Common myeloid progenitor, CD34-positive (primary cell): ENCODE measurements at regions not wholly inside any gene's neighbourhood (a gene's known extent, or its start where the extent isn't known, plus 50 kb on each side); places are given as distances from the start of the nearest gene placed in this dataset.

Source experiments
- CTCF ChIA-PET: fragments of 350-600 bp; sonication (Branson Sonifier 250); formaldehyde crosslinking; loops from one replicate; lab custom pipeline; 2021; ENCODE audit warnings: antibody characterized with exemption; lab: Charles Lee
- POLR2A ChIA-PET: fragments of 350-600 bp; sonication (Branson Sonifier 250); formaldehyde crosslinking; loops from one replicate; lab custom pipeline; 2021; ENCODE audit warnings: antibody characterized with exemption; lab: Charles Lee
- DNase-seq, 3 donors: peaks; one replicate each; pipeline versions ENCODE4 v3.0.0 to v3.0.0-alpha.2; 2013
- H3K27ac ChIP-seq, 2 experiments: 1 replicate in 1 of 2; 2 replicates in 1 of 2; pipeline ENCODE4 v1.7.0; 2013; ENCODE audit warnings: inconsistent platforms in 2 of 2, low read length in 2 of 2, mild to moderate bottlenecking in 2 of 2, low read depth in 1 of 2, moderate library complexity in 1 of 2; ENCODE audit not compliant: severe bottlenecking in 2 of 2, insufficient read depth in 1 of 2, poor library complexity in 1 of 2
- H3K27me3 ChIP-seq, 5 experiments: replicated peaks in 2 of 5; 1 replicate in 3 of 5; 2 replicates in 2 of 5; pipeline versions ENCODE4 v1.6.1 to v1.7.0; 2013; ENCODE audit warnings: low read length in 4 of 5, mild to moderate bottlenecking in 2 of 5, moderate library complexity in 2 of 5, inconsistent platforms in 1 of 5; ENCODE audit not compliant: insufficient read depth in 5 of 5, control insufficient read depth in 4 of 5
- H3K36me3 ChIP-seq, 4 experiments: 1 replicate in 2 of 4; 2 replicates in 2 of 4; pipeline versions ENCODE4 v1.6.1 to v1.7.0; 2013; ENCODE audit warnings: low read length in 3 of 4, control low read depth in 1 of 4, mild to moderate bottlenecking in 1 of 4; ENCODE audit not compliant: control insufficient read depth in 4 of 4, insufficient read depth in 4 of 4
- H3K4me1 ChIP-seq, 4 experiments: 1 replicate in 3 of 4; 2 replicates in 1 of 4; pipeline versions ENCODE4 v1.6.1 to v1.7.1; 2013; ENCODE audit warnings: low read length in 3 of 4, mild to moderate bottlenecking in 3 of 4, control low read depth in 1 of 4, inconsistent platforms in 1 of 4, moderate library complexity in 1 of 4; ENCODE audit not compliant: control insufficient read depth in 4 of 4, insufficient read depth in 4 of 4; ENCODE audit errors: control extremely low read depth in 1 of 4
- H3K4me3 ChIP-seq, 7 experiments: 1 replicate in 4 of 7; 2 replicates in 3 of 7; pipeline versions ENCODE4 v1.5.1 to v1.7.0; 2013; ENCODE audit warnings: mild to moderate bottlenecking in 7 of 7, low read length in 6 of 7, moderate library complexity in 6 of 7, inconsistent platforms in 2 of 7, low read depth in 2 of 7, control low read depth in 1 of 7; ENCODE audit not compliant: insufficient read depth in 4 of 7, control insufficient read depth in 1 of 7; ENCODE audit errors: extremely low read depth in 1 of 7
- H3K9me3 ChIP-seq, 5 experiments: 1 replicate in 4 of 5; 2 replicates in 1 of 5; pipeline versions ENCODE4 v1.6.1 to v1.7.1; 2013; ENCODE audit warnings: low read length in 4 of 5, mild to moderate bottlenecking in 2 of 5, inconsistent platforms in 1 of 5, low read depth in 1 of 5, moderate library complexity in 1 of 5; ENCODE audit not compliant: control insufficient read depth in 4 of 5, insufficient read depth in 2 of 5; ENCODE audit errors: control extremely low read depth in 1 of 5
- WGBS: methylation state at CpG from one replicate; pipeline ENCODE4 v1.1.5; 2013; ENCODE audit not compliant: insufficient coverage; 5-methylcytosine and 5-hydroxymethylcytosine counted together

- Histone ChIP-seq H3K9me3 (peaks cover 0 to 3% (median 0%) of the 10 kb centered on the region in 5 experiments), H3K27me3 (peaks cover 0 to 16% (median 0%) of the 10 kb centered on the region in 5 experiments), H3K27ac (no peak overlapping the region), H3K4me1 (no peaks in the 10 kb centered on the region), H3K4me3 (no peak overlapping the region), H3K36me3 (no peaks in the 10 kb centered on the region)
- DNase-seq, result no peak
- 83% methylated on average over 3 of the region's 4 CpGs for WGBS
- ChIA-PET CTCF (no interaction called here), POLR2A (no interaction called here)
Measured at GRCh38 chr17:72349011-72349410, 228.2 kb downstream of the SOX9 start.

DNA sequence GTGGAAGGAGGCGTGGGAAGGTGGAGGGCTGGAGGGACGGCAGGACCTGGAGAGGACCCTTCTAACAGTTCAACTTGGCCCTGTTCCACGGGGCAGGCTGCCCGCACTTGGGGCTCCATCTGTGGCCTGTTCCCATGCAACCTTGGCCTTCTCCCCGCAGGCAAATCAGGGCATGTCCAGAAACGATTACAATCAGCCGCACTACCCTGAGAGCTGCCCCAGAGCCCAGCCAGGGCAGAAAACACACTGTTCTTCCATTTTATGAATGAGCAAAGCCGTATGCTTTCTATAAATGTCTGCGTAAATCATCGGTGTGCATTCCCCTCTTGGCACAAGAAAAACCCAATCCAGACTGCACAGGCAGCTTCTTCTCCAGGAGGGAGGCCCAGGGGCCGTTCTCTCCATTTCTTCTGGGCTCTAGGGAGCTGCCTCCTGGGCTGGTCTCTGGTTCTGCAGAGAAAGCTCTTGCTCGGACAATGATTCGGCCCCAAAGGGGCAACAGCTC is 228.7 kb downstream of the SOX9 start:
- ChIA-PET CTCF (no interaction called here), POLR2A (no interaction called here)
- no peaks in the 10 kb centered on the region for H3K36me3 ChIP-seq
- no peak for DNase-seq
- H3K27ac ChIP-seq, result no peak overlapping the region
- 89% methylated on average over 10 of the region's 13 CpGs for WGBS
- H3K9me3 ChIP-seq, result peaks cover 0 to 3% (median 0%) of the 10 kb centered on the region in 5 experiments
- peaks cover 0 to 15% (median 0%) of the 10 kb centered on the region in 5 experiments for H3K27me3 ChIP-seq
- no peak overlapping the region for H3K4me3 ChIP-seq
- H3K4me1 ChIP-seq, result no peaks in the 10 kb centered on the region

DNA sequence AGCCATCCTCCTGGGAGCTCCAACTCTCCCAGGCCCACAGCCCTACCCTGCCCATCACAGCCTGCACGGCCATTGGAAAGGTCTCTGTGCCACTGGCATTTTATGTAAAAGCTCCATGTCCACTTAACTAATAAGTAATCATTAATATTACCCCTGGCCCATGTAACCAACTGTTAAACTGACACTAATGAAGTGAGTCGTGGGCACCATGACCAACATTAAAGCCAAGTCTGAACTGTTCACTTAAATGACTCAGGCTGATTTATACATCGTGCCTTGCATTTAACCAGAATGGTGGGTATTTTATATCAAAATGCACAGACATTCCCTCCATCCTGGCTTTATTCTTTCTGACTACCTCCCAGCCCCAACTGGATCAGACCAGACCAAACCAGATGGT is 229.3 kb downstream of the SOX9 start:
- Histone ChIP-seq H3K4me3 (no peak overlapping the region), H3K27ac (no peak overlapping the region), H3K4me1 (no peaks in the 10 kb centered on the region), H3K9me3 (peaks cover 0 to 3% (median 0%) of the 10 kb centered on the region in 5 experiments), H3K36me3 (no peaks in the 10 kb centered on the region), H3K27me3 (peaks cover 0 to 15% (median 0%) of the 10 kb centered on the region in 5 experiments)
- 100% methylated on average over 3 of the region's 3 CpGs for WGBS
- ChIA-PET CTCF (no interaction called here), POLR2A (no interaction called here)
- no peak for DNase-seq

GRCh38 chr17:72351365-72351764 is 230.5 kb downstream of the SOX9 start:
- 79% methylated on average over 6 of the region's 6 CpGs for WGBS
- POLR2A ChIA-PET, result no interaction called here

GRCh38 chr17:72351884-72352346 is 231.1 kb downstream of the SOX9 start:
- 29% methylated on average over 16 of the region's 21 CpGs for WGBS
- Histone ChIP-seq H3K4me1 (no peaks in the 10 kb centered on the region), H3K27ac (no peak overlapping the region), H3K36me3 (no peaks in the 10 kb centered on the region), H3K27me3 (peaks cover 0 to 15% (median 0%) of the 10 kb centered on the region in 5 experiments), H3K4me3 (no peak overlapping the region), H3K9me3 (no peaks in the 10 kb centered on the region)
- no peak for DNase-seq
- ChIA-PET CTCF (no interaction called here), POLR2A (no interaction called here)

More at GRCh38 chr17:72351365-72351764, 230.5 kb downstream of the SOX9 start:
- no peak for DNase-seq
- no peak overlapping the region for H3K27ac ChIP-seq
- H3K9me3 ChIP-seq, result peaks cover 0 to under 1% (median 0%) of the 10 kb centered on the region in 5 experiments
- H3K27me3 ChIP-seq, result peaks cover 0 to 15% (median 0%) of the 10 kb centered on the region in 5 experiments
- no peak overlapping the region for H3K4me3 ChIP-seq
- CTCF ChIA-PET, result no interaction called here
- no peaks in the 10 kb centered on the region for H3K36me3 ChIP-seq
- no peaks in the 10 kb centered on the region for H3K4me1 ChIP-seq

DNA sequence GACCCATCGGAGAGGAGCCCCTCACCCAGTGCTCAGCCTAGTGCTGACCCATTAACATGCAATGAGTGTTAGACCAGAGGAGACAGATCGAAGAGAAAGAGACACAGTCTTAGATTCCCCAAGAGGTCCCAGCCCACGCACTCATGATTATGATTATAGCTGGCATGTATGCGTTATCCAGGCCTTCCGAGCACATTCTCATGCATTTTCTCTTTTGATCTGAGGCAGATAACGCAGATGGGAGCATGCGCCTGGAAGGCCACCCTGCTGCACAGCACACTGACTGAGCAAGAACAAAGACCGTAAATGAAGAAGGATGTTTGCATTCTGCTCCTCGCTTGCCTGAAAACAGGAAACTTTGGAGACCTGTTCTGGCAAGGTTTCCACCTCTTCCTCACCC is 232.7 kb downstream of the SOX9 start:
- H3K27me3 ChIP-seq, result peaks cover 0 to 15% (median 0%) of the 10 kb centered on the region in 5 experiments
- H3K36me3 ChIP-seq, result no peaks in the 10 kb centered on the region
- POLR2A ChIA-PET, result no interaction called here
- CTCF ChIA-PET, result no interaction called here
- H3K9me3 ChIP-seq, result no peaks in the 10 kb centered on the region
- no peak overlapping the region for H3K27ac ChIP-seq
- no peak for DNase-seq
- WGBS, result 90% methylated on average over 9 of the region's 9 CpGs
- no peak overlapping the region for H3K4me3 ChIP-seq
- no peaks in the 10 kb centered on the region for H3K4me1 ChIP-seq

- POLR2A ChIA-PET, result no interaction called here
- Histone ChIP-seq H3K9me3 (no peaks in the 10 kb centered on the region), H3K27me3 (peaks cover 0 to 15% (median 0%) of the 10 kb centered on the region in 5 experiments), H3K36me3 (no peaks in the 10 kb centered on the region), H3K27ac (no peak overlapping the region), H3K4me1 (no peaks in the 10 kb centered on the region), H3K4me3 (no peak overlapping the region)
- no peak for DNase-seq
- WGBS, result 95% methylated on average over 8 of the region's 8 CpGs
- CTCF ChIA-PET, result no interaction called here
Measured at GRCh38 chr17:72354071-72354470, 233.3 kb downstream of the SOX9 start.
